NK-92 treated with Interleukin-12 subunit alpha and Interleukin-12 subunit beta, amount 100 ng/mL, for 24 hours (cell line): ENCODE measurements at regions not wholly inside any gene's neighbourhood (a gene's known extent, or its start where the extent isn't known, plus 50 kb on each side); places are given as distances from the start of the nearest gene placed in this dataset.
"Not testable (repeated sequence)": the region's sequence is repeated elsewhere in the genome, so short reads cannot be mapped to it uniquely, and the experiment has no call there.

Source experiments
- DNase-seq: peaks from one replicate; lab custom pipeline; 2025; lab: John Stamatoyannopoulos, UW

- no peak for DNase-seq
These were observed 334.4 kb downstream of the ADGRD1 start for GRCh38 chr12:131287938-131288764.

- not testable (repeated sequence) for DNase-seq
These were observed 335.3 kb downstream of the ADGRD1 start for GRCh38 chr12:131288765-131289695.

- DNase-seq, result not testable (repeated sequence)
These were observed 336.1 kb downstream of the ADGRD1 start for GRCh38 chr12:131289807-131290206.

- no peak for DNase-seq
These were observed 336.7 kb downstream of the ADGRD1 start for GRCh38 chr12:131290255-131290959.

GRCh38 chr12:131293071-131294015 is 339.6 kb downstream of the ADGRD1 start:
- DNase-seq, result not testable (repeated sequence)

- DNase-seq, result not testable (repeated sequence)
These were observed 341.0 kb downstream of the ADGRD1 start for GRCh38 chr12:131294716-131295115.

GRCh38 chr12:131295117-131295516 is 341.4 kb downstream of the ADGRD1 start:
- DNase-seq, result not testable (repeated sequence)

- DNase-seq, result not testable (repeated sequence)
These were observed 341.9 kb downstream of the ADGRD1 start for GRCh38 chr12:131295559-131295958.

- DNase-seq, result not testable (repeated sequence)
These were observed 342.4 kb downstream of the ADGRD1 start for GRCh38 chr12:131296136-131296535.

GRCh38 chr12:131296651-131297050 is 342.9 kb downstream of the ADGRD1 start:
- DNase-seq, result not testable (repeated sequence)

- not testable (repeated sequence) for DNase-seq
These were observed 345.0 kb downstream of the ADGRD1 start for GRCh38 chr12:131298526-131299369.

- DNase-seq, result not testable (repeated sequence)
These were observed 345.6 kb downstream of the ADGRD1 start for GRCh38 chr12:131299370-131299701.

- DNase-seq, result not testable (repeated sequence)
These were observed 349.9 kb downstream of the ADGRD1 start for GRCh38 chr12:131303576-131303975.

GRCh38 chr12:131304642-131305041 is 350.9 kb downstream of the ADGRD1 start:
- DNase-seq, result not testable (repeated sequence)

GRCh38 chr12:131309700-131310099 is 356.0 kb downstream of the ADGRD1 start:
- no peak for DNase-seq

- DNase-seq, result not testable (repeated sequence)
These were observed 356.7 kb downstream of the ADGRD1 start for GRCh38 chr12:131310227-131310969.

- not testable (repeated sequence) for DNase-seq
These were observed 357.6 kb downstream of the ADGRD1 start for GRCh38 chr12:131311279-131311722.

GRCh38 chr12:131311764-131312163 is 358.1 kb downstream of the ADGRD1 start:
- DNase-seq, result no peak

- not testable (repeated sequence) for DNase-seq
These were observed 358.7 kb downstream of the ADGRD1 start for GRCh38 chr12:131312382-131312781.
